ENCODE measurements at regions not wholly inside any gene's neighbourhood (a gene's known extent, or its start where the extent isn't known, plus 50 kb on each side); places are given as distances from the start of the nearest gene placed in this dataset.
"Not testable (repeated sequence)": the region's sequence is repeated elsewhere in the genome, so short reads cannot be mapped to it uniquely, and the experiment has no call there.

- DNase-seq = no peak
- Mint-ChIP-seq H3K27ac (no peak overlapping the region), H3K4me1 (no peaks in the 10 kb centered on the region), H3K9me3 (peaks cover 26% of the 10 kb centered on the region), H3K36me3 (peaks cover 1% of the 10 kb centered on the region), H3K27me3 (no peaks in the 10 kb centered on the region), H3K4me3 (no peak overlapping the region)
- CTCF ChIA-PET = no interaction called here
These were observed 546.6 kb upstream of the PTPRD start for GRCh38 chr9:11159318-11159862.

- no peaks in the 10 kb centered on the region for H3K4me1 Mint-ChIP-seq
- no peak for DNase-seq
- H3K27ac Mint-ChIP-seq = no peak overlapping the region
- CTCF ChIA-PET = no interaction called here
- no peak overlapping the region for H3K4me3 Mint-ChIP-seq
- no peaks in the 10 kb centered on the region for H3K27me3 Mint-ChIP-seq
- H3K36me3 Mint-ChIP-seq = peaks cover 1% of the 10 kb centered on the region
- H3K9me3 Mint-ChIP-seq = peaks cover 13% of the 10 kb centered on the region
These were observed 551.0 kb upstream of the PTPRD start for GRCh38 chr9:11163843-11164242.

- Mint-ChIP-seq H3K27me3 (no peaks in the 10 kb centered on the region), H3K4me3 (no peak overlapping the region), H3K9me3 (peaks cover 19% of the 10 kb centered on the region), H3K4me1 (no peaks in the 10 kb centered on the region), H3K27ac (no peak overlapping the region), H3K36me3 (no peaks in the 10 kb centered on the region)
- DNase-seq = no peak
- CTCF ChIA-PET = no interaction called here
These were observed 569.2 kb upstream of the PTPRD start for GRCh38 chr9:11182001-11182400.

- Mint-ChIP-seq H3K27me3 (no peaks in the 10 kb centered on the region), H3K4me3 (no peak overlapping the region), H3K4me1 (no peaks in the 10 kb centered on the region), H3K9me3 (peaks cover 31% of the 10 kb centered on the region), H3K27ac (no peak overlapping the region), H3K36me3 (no peaks in the 10 kb centered on the region)
- DNase-seq = no peak
- CTCF ChIA-PET = no interaction called here
These were observed 577.9 kb upstream of the PTPRD start for GRCh38 chr9:11190719-11191118.

GRCh38 chr9:11192993-11193392, 580.2 kb upstream of the PTPRD start:
- CTCF ChIA-PET = no interaction called here

GRCh38 chr9:11194246-11194645, 581.4 kb upstream of the PTPRD start:
- Mint-ChIP-seq H3K9me3 (peaks cover 23% of the 10 kb centered on the region), H3K4me3 (no peak overlapping the region), H3K27ac (no peak overlapping the region), H3K4me1 (no peaks in the 10 kb centered on the region), H3K27me3 (no peaks in the 10 kb centered on the region), H3K36me3 (no peaks in the 10 kb centered on the region)
- no peak for DNase-seq
- CTCF ChIA-PET = interaction anchor here (0.6 kb wide), 1 partner anchor 56 kb away, joined by 3 read pairs; no protein-coding TSS in a partner anchor

More at GRCh38 chr9:11192993-11193392, 580.2 kb upstream of the PTPRD start:
- no peaks in the 10 kb centered on the region for H3K36me3 Mint-ChIP-seq
- no peaks in the 10 kb centered on the region for H3K4me1 Mint-ChIP-seq
- no peak overlapping the region for H3K4me3 Mint-ChIP-seq
- peaks cover 25% of the 10 kb centered on the region for H3K9me3 Mint-ChIP-seq
- H3K27ac Mint-ChIP-seq = no peak overlapping the region
- DNase-seq = no peak
- H3K27me3 Mint-ChIP-seq = no peaks in the 10 kb centered on the region

GRCh38 chr9:11196840-11197365, 584.1 kb upstream of the PTPRD start:
- not testable (repeated sequence) for H3K27me3 Mint-ChIP-seq, DNase-seq

GRCh38 chr9:11199335-11199734, 586.5 kb upstream of the PTPRD start:
- H3K27me3 Mint-ChIP-seq = no peaks in the 10 kb centered on the region
- no peaks in the 10 kb centered on the region for H3K36me3 Mint-ChIP-seq
- H3K4me1 Mint-ChIP-seq = no peaks in the 10 kb centered on the region
- CTCF ChIA-PET = no interaction called here
- DNase-seq = no peak
- no peak overlapping the region for H3K27ac Mint-ChIP-seq
- peaks cover 13% of the 10 kb centered on the region for H3K9me3 Mint-ChIP-seq
- no peak overlapping the region for H3K4me3 Mint-ChIP-seq

More at GRCh38 chr9:11196840-11197365, 584.1 kb upstream of the PTPRD start:
- peaks cover 12% of the 10 kb centered on the region for H3K9me3 Mint-ChIP-seq
- CTCF ChIA-PET, H3K4me3 Mint-ChIP-seq, H3K36me3 Mint-ChIP-seq, H3K4me1 Mint-ChIP-seq, H3K27ac Mint-ChIP-seq: not testable (repeated sequence)

- Mint-ChIP-seq H3K9me3 (peaks cover 9% of the 10 kb centered on the region), H3K36me3 (no peaks in the 10 kb centered on the region), H3K4me1 (no peaks in the 10 kb centered on the region), H3K27me3 (no peaks in the 10 kb centered on the region), H3K27ac (no peak overlapping the region), H3K4me3 (no peak overlapping the region)
- CTCF ChIA-PET = no interaction called here
- no peak for DNase-seq
These were observed 591.7 kb upstream of the PTPRD start for GRCh38 chr9:11204521-11204920.

- Mint-ChIP-seq H3K36me3 (no peaks in the 10 kb centered on the region), H3K27me3 (no peaks in the 10 kb centered on the region), H3K4me3 (no peak overlapping the region), H3K27ac (no peak overlapping the region), H3K4me1 (no peaks in the 10 kb centered on the region), H3K9me3 (peaks cover 10% of the 10 kb centered on the region)
- no peak for DNase-seq
- CTCF ChIA-PET = no interaction called here
These were observed 594.1 kb upstream of the PTPRD start for GRCh38 chr9:11206925-11207324.

GRCh38 chr9:11233696-11234095, 620.9 kb upstream of the PTPRD start:
- Mint-ChIP-seq H3K4me1 (no peaks in the 10 kb centered on the region), H3K9me3 (peaks cover 22% of the 10 kb centered on the region), H3K27ac (no peak overlapping the region), H3K4me3 (no peak overlapping the region), H3K27me3 (no peaks in the 10 kb centered on the region), H3K36me3 (no peaks in the 10 kb centered on the region)
- CTCF ChIA-PET = no interaction called here
- no peak for DNase-seq

GRCh38 chr9:11235061-11235460, 622.3 kb upstream of the PTPRD start:
- CTCF ChIA-PET = no interaction called here
- no peaks in the 10 kb centered on the region for H3K36me3 Mint-ChIP-seq
- no peaks in the 10 kb centered on the region for H3K4me1 Mint-ChIP-seq
- H3K27me3 Mint-ChIP-seq = no peaks in the 10 kb centered on the region
- DNase-seq = no peak
- no peak overlapping the region for H3K4me3 Mint-ChIP-seq
- peaks cover 20% of the 10 kb centered on the region for H3K9me3 Mint-ChIP-seq
- no peak overlapping the region for H3K27ac Mint-ChIP-seq

- Mint-ChIP-seq H3K27ac (no peak overlapping the region), H3K4me1 (no peaks in the 10 kb centered on the region), H3K27me3 (no peaks in the 10 kb centered on the region), H3K36me3 (no peaks in the 10 kb centered on the region), H3K4me3 (no peak overlapping the region), H3K9me3 (peaks cover 23% of the 10 kb centered on the region)
- CTCF ChIA-PET = no interaction called here
- DNase-seq = no peak
These were observed 629.0 kb upstream of the PTPRD start for GRCh38 chr9:11241779-11242178.

GRCh38 chr9:11257992-11258391, 645.2 kb upstream of the PTPRD start:
- no peaks in the 10 kb centered on the region for H3K36me3 Mint-ChIP-seq
- no peak overlapping the region for H3K27ac Mint-ChIP-seq
- H3K4me3 Mint-ChIP-seq = no peak overlapping the region
- CTCF ChIA-PET = no interaction called here
- H3K9me3 Mint-ChIP-seq = peaks cover 37% of the 10 kb centered on the region
- no peak for DNase-seq
- H3K4me1 Mint-ChIP-seq = no peaks in the 10 kb centered on the region
- H3K27me3 Mint-ChIP-seq = no peaks in the 10 kb centered on the region

GRCh38 chr9:11269036-11269435, 656.2 kb upstream of the PTPRD start:
- CTCF ChIA-PET = no interaction called here
- DNase-seq = no peak
- Mint-ChIP-seq H3K4me3 (no peak overlapping the region), H3K27me3 (no peaks in the 10 kb centered on the region), H3K9me3 (peaks cover 16% of the 10 kb centered on the region), H3K27ac (no peak overlapping the region), H3K4me1 (no peaks in the 10 kb centered on the region), H3K36me3 (no peaks in the 10 kb centered on the region)

Measured in activated naive CD4-positive, alpha-beta T cell treated with anti-CD3 and anti-CD28 coated beads, Interleukin-2, amount 10 ng/mL, durations not matched to agents 7 days and 5 days (primary cell).